HepG2 (cell line): ENCODE measurements at regions not wholly inside any gene's neighbourhood (a gene's known extent, or its start where the extent isn't known, plus 50 kb on each side); places are given as distances from the start of the nearest gene placed in this dataset.

ENCODE experiments used
- ATAC-seq: fragments of 200-7000 bp; cut with Tn5 transposase; 3 replicates; pipeline ENCODE4 v1.9.1; 2020; ENCODE audit warnings: mild to moderate bottlenecking, moderate library complexity
- BruUV-seq: library from RNA; stranded (reverse); fragments of 400-500 nt; replicated peaks from 2 replicates; lab custom pipeline; 2021; lab: Mats Ljungman, UMichigan
- CTCF ChIA-PET: fragments of 300-600 bp; formaldehyde crosslinking; extraction: SDS; loops from one replicate; lab custom pipeline; 2021; ENCODE audit warnings: low total read pairs, inconsistent platforms, low intra/inter-chr PET ratio; lab: Yijun Ruan, JAX
- POLR2A ChIA-PET: fragments of 350-600 bp; sonication (Branson Sonifier 250); formaldehyde crosslinking; loops from one replicate; lab custom pipeline; 2020; ENCODE audit warnings: antibody characterized with exemption, inconsistent platforms; lab: Yijun Ruan, JAX
- DNase-seq: peaks from one replicate; pipeline ENCODE4 v3.0.0-alpha.2; 2015; ENCODE audit warnings: low spot score
- FAIRE-seq: peaks from 3 replicates; lab custom pipeline; 2011; peaks lifted over from hg19 to GRCh38; lab: Jason Lieb, UNC
- H2AFZ ChIP-seq: one replicate; pipeline ENCODE4 v1.6.1; 2011; ENCODE audit warnings: low read length, inconsistent platforms
- H3K27ac ChIP-seq: fragments of 300-600 bp; 3 replicates; pipeline ENCODE4 v1.8.0; 2011; ENCODE audit warnings: mixed run types, mild to moderate bottlenecking, mixed read lengths, low read length, inconsistent platforms; ENCODE audit not compliant: insufficient read depth; ENCODE audit errors: extremely low read length
- H3K27me3 ChIP-seq, 2 experiments: fragments of 200-600 bp in 1 of 2; 2 replicates in 1 of 2; 3 replicates in 1 of 2; pipeline versions ENCODE4 v1.6.0 to v1.8.0; 2011; ENCODE audit warnings: low read length in 2 of 2, mild to moderate bottlenecking in 2 of 2, moderate library complexity in 2 of 2, inconsistent platforms in 1 of 2; ENCODE audit not compliant: insufficient read depth in 2 of 2, control insufficient read depth in 1 of 2
- H3K36me3 ChIP-seq, 2 experiments: fragments of 200-600 bp in 1 of 2; replicated peaks in 1 of 2; 2 replicates in 1 of 2; 3 replicates in 1 of 2; pipeline versions ENCODE4 v1.5.1 to v1.8.0; 2011; ENCODE audit warnings: low read length in 2 of 2, inconsistent platforms in 1 of 2; ENCODE audit not compliant: insufficient read depth in 2 of 2, control insufficient read depth in 1 of 2
- H3K4me1 ChIP-seq: 2 replicates; pipeline ENCODE4 v1.5.1; 2012; ENCODE audit warnings: low read length, inconsistent platforms; ENCODE audit not compliant: insufficient read depth
- H3K4me2 ChIP-seq: 2 replicates; pipeline ENCODE4 v1.6.0; 2011; ENCODE audit warnings: low read depth, low read length, inconsistent platforms
- H3K4me3 ChIP-seq, 3 experiments: fragments of 200-600 bp in 1 of 3; sonication (generic), shearing (Covaris generic) in 1 of 3; replicated peaks in 1 of 3; 2 replicates each; pipeline ENCODE4 v1.5.1; 2011 to 2016; ENCODE audit warnings: low read length in 3 of 3, inconsistent platforms in 2 of 3, low read depth in 2 of 3, mild to moderate bottlenecking in 2 of 3, control low read depth in 1 of 3, mixed read lengths in 1 of 3; ENCODE audit not compliant: insufficient read depth in 1 of 3
- H3K79me2 ChIP-seq: one replicate; pipeline ENCODE4 v1.6.1; 2011; ENCODE audit warnings: low read length, inconsistent platforms; ENCODE audit not compliant: insufficient read depth
- H3K9ac ChIP-seq: 2 replicates; pipeline ENCODE4 v1.6.0; 2011; ENCODE audit warnings: mild to moderate bottlenecking, low read depth, low read length, inconsistent platforms; ENCODE audit not compliant: insufficient read depth
- H3K9me3 ChIP-seq: 2 replicates; pipeline ENCODE4 v1.5.1; 2012; ENCODE audit warnings: mild to moderate bottlenecking, low read length
- H4K20me1 ChIP-seq: 2 replicates; pipeline ENCODE4 v1.6.0; 2011; ENCODE audit warnings: inconsistent platforms, mild to moderate bottlenecking, low read length, moderate library complexity; ENCODE audit not compliant: insufficient read depth
- KLF9 ChIP-seq: IDR thresholded peaks from 2 replicates; pipeline ENCODE4 v1.6.1; 2016; ENCODE audit warnings: low read depth
- MIER2 ChIP-seq: IDR thresholded peaks from 2 replicates; pipeline ENCODE4 v1.6.1; 2016; ENCODE audit warnings: missing biosample characterization, missing genetic modification reagents
- MXI1 ChIP-seq: IDR thresholded peaks from 3 replicates; pipeline ENCODE4 v1.6.1; 2012; ENCODE audit warnings: low read depth, low read length, inconsistent platforms, borderline replicate concordance
- RXRA ChIP-seq: sonication (generic); formaldehyde crosslinking; IDR thresholded peaks from 2 replicates; pipeline ENCODE4 v1.5.1; 2020; ENCODE audit warnings: missing genetic modification reagents
- SETDB1 ChIP-seq: sonication (generic); formaldehyde crosslinking; IDR thresholded peaks from 2 replicates; pipeline ENCODE4 v1.5.1; 2020; ENCODE audit warnings: missing genetic modification reagents, mild to moderate bottlenecking, borderline replicate concordance
- TP53 ChIP-seq: sonication (generic); formaldehyde crosslinking; conservative IDR thresholded peaks from 2 replicates; pipeline ENCODE4 v1.4.0; 2020; ENCODE audit warnings: missing genetic modification reagents
- YY1 ChIP-seq: IDR thresholded peaks from 2 replicates; pipeline ENCODE4 v1.6.1; 2011; ENCODE audit warnings: low read length, low read depth, moderate library complexity, mild to moderate bottlenecking; ENCODE audit not compliant: insufficient read depth, insufficient replicate concordance
- ZNF230 ChIP-seq: sonication (generic); formaldehyde crosslinking; IDR thresholded peaks from 2 replicates; pipeline ENCODE4 v1.4.0; 2020; ENCODE audit warnings: mild to moderate bottlenecking, missing genetic modification reagents
- ZNF510 ChIP-seq: sonication (generic); formaldehyde crosslinking; IDR thresholded peaks from 2 replicates; pipeline ENCODE4 v1.4.0; 2020; ENCODE audit warnings: low read depth, mild to moderate bottlenecking, missing genetic modification reagents
- ZNF737 ChIP-seq: sonication (generic); formaldehyde crosslinking; IDR thresholded peaks from 2 replicates; pipeline ENCODE4 v1.5.0; 2020; ENCODE audit warnings: missing genetic modification reagents, mild to moderate bottlenecking, borderline replicate concordance
- WGBS: methylation state at CpG from one replicate; pipeline ENCODE4 v1.1.6; 2017; ENCODE audit warnings: low lambda C conversion rate; 5-methylcytosine and 5-hydroxymethylcytosine counted together
- in situ Hi-C: cut with HindIII; loops from 2 replicates; pipeline ENCODE4 v1.10.0; 2017; ENCODE audit warnings: low pct_unique_long_range_greater_than_20kb; ENCODE audit not compliant: extremely low pct_ligation_motif_present
- intact Hi-C: fragments of 100-400 bp; cut with micrococcal nuclease; formaldehyde crosslinking; loops from one replicate; pipeline ENCODE4 v1.10.0; 2022; ENCODE audit not compliant: unreplicated experiment
- TF ChIP-seq, protein P1 (sequence below): sonication (generic); formaldehyde crosslinking; IDR thresholded peaks from 2 replicates; pipeline ENCODE4 v1.8.0; 2022; ENCODE audit warnings: missing genetic modification reagents, mild to moderate bottlenecking, borderline replicate concordance

DNA sequence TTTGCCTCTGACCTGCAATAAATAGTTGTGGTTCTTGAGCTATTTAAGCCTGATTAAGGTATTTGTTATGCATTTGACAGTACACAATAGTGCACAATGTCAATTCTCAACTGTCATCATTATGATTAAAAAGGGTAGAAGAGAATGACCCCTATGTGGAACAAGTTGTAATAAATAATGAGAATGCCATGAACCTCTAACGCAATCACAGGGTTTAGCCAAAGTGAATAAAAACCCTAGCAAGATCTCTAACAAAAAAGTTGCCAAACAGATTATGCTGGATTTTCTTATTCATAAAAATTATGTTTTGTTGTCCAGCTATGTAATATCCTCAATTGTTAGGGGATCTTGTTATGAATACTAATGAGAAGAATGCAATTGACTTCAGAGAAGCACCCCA, 387.4 kb downstream of the GPAT3 start:
- Histone ChIP-seq H3K9me3 (no peaks in the 10 kb centered on the region), H3K27ac (no peak overlapping the region), H4K20me1 (no peaks in the 10 kb centered on the region), H3K4me2 (no peak overlapping the region), H2AFZ (no peak overlapping the region), H3K4me1 (no peaks in the 10 kb centered on the region), H3K27me3 (no peaks in the 10 kb centered on the region), H3K36me3 (no peaks in the 10 kb centered on the region), H3K79me2 (no peaks in the 10 kb centered on the region), H3K4me3 (no peak overlapping the region), H3K9ac (no peak overlapping the region)
- TF ChIP-seq, protein P1, sequence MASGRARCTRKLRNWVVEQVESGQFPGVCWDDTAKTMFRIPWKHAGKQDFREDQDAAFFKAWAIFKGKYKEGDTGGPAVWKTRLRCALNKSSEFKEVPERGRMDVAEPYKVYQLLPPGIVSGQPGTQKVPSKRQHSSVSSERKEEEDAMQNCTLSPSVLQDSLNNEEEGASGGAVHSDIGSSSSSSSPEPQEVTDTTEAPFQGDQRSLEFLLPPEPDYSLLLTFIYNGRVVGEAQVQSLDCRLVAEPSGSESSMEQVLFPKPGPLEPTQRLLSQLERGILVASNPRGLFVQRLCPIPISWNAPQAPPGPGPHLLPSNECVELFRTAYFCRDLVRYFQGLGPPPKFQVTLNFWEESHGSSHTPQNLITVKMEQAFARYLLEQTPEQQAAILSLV: no peak
- TF ChIP-seq ZNF737 (no peak), TP53 (CRISPR knock-in tag) (no peak), RXRA (CRISPR knock-in tag) (no peak), ZNF510 (CRISPR knock-in tag) (no peak), MIER2 (CRISPR knock-in tag) (no peak), MXI1 (no peak), KLF9 (CRISPR knock-in tag) (no peak), YY1 (no peak), ZNF230 (no peak), SETDB1 (CRISPR knock-in tag) (no peak)
- ATAC-seq (no peak), FAIRE-seq (no peak), DNase-seq (no peak)
- in situ Hi-C loops (no loop called here), intact Hi-C loops (no loop called here)
- CTCF ChIA-PET: no interaction called here
- 36% methylated on average over 1 of the region's 1 CpG for WGBS
- POLR2A ChIA-PET: no interaction called here
- no TSS peak for BruUV-seq
